Liver (tissue), 3 donors: ENCODE measurements at regions not wholly inside any gene's neighbourhood (a gene's known extent, or its start where the extent isn't known, plus 50 kb on each side); places are given as distances from the start of the nearest gene placed in this dataset.

Experiments used
- EGR1 ChIP-seq, 2 donors: IDR thresholded peaks; 2 replicates each; pipeline ENCODE4 v1.6.1; 2016 to 2018; ENCODE audit warnings: antibody characterized with exemption in 2 of 2, low read depth in 2 of 2
- FOXA1 ChIP-seq: IDR thresholded peaks from 2 replicates; pipeline ENCODE4 v1.6.1; 2016; ENCODE audit warnings: antibody characterized with exemption
- GABPA ChIP-seq, 2 donors: IDR thresholded peaks in 1 of 2; conservative IDR thresholded peaks in 1 of 2; 2 replicates each; pipeline ENCODE4 v1.6.1; 2016; ENCODE audit warnings: antibody characterized with exemption in 2 of 2, mild to moderate bottlenecking in 1 of 2, moderate library complexity in 1 of 2
- JUND ChIP-seq, 2 donors: IDR thresholded peaks; 2 replicates each; pipeline ENCODE4 v1.6.1; 2016; ENCODE audit warnings: antibody characterized with exemption in 2 of 2
- RAD21 ChIP-seq, 2 donors: IDR thresholded peaks; 2 replicates each; pipeline ENCODE4 v1.6.1; 2016; ENCODE audit warnings: antibody characterized with exemption in 2 of 2, mild to moderate bottlenecking in 2 of 2
- SP1 ChIP-seq: IDR thresholded peaks from 2 replicates; pipeline ENCODE4 v1.6.1; 2018; ENCODE audit warnings: antibody characterized with exemption, mild to moderate bottlenecking
- TAF1 ChIP-seq: conservative IDR thresholded peaks from 2 replicates; pipeline ENCODE4 v1.6.1; 2016; ENCODE audit warnings: antibody characterized with exemption, mild to moderate bottlenecking
- YY1 ChIP-seq: IDR thresholded peaks from 2 replicates; pipeline ENCODE4 v1.6.1; 2016; ENCODE audit warnings: antibody characterized with exemption, mild to moderate bottlenecking
- TF ChIP-seq, protein P1 (sequence below): fragments of 150-350 bp; IDR thresholded peaks from 2 replicates; pipeline ENCODE4 v1.5.1; 2017; ENCODE audit warnings: improper control_type of control experiment, low read depth, low read length; ENCODE audit not compliant: missing input control
- TF ChIP-seq, protein P2 (sequence below): IDR thresholded peaks from 2 replicates; pipeline ENCODE4 v1.6.1; 2016; ENCODE audit warnings: antibody characterized with exemption
- TF ChIP-seq, protein P3 (sequence below): IDR thresholded peaks from 2 replicates; pipeline ENCODE4 v1.6.1; 2016; ENCODE audit warnings: antibody characterized with exemption
- TF ChIP-seq, protein P4 (sequence below): IDR thresholded peaks from 2 replicates; pipeline ENCODE4 v1.6.1; 2016; ENCODE audit warnings: antibody characterized with exemption, mild to moderate bottlenecking
- donor health status: healthy.
- donor health status: healthy.

DNA sequence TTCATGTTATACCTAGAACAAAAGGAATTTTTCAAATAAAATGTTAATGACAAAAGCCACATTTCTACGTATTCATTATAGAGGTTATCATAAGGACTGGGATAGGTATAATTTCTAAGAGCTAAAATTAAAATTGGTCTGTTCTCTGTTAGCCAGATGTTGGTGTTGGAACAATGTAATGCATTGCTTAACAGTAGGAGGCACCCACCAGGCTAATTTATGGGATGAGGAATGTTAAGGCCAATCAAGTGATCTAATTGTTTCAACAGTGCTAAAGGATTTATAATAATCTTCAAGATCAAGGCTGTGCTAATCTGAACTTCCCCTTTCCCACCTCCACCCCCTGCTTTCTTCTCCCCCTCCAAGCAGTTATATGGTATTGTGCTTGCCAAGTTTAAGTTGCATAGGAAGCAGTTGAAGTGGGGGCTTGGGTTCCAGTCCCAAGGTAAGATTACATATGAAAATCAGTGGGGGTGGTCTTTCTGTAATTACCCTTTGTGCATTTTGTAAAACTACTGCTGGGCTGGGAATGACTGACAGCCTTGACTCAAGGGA is 89.2 kb upstream of the BACH2 start:
- TF ChIP-seq, protein P1, sequence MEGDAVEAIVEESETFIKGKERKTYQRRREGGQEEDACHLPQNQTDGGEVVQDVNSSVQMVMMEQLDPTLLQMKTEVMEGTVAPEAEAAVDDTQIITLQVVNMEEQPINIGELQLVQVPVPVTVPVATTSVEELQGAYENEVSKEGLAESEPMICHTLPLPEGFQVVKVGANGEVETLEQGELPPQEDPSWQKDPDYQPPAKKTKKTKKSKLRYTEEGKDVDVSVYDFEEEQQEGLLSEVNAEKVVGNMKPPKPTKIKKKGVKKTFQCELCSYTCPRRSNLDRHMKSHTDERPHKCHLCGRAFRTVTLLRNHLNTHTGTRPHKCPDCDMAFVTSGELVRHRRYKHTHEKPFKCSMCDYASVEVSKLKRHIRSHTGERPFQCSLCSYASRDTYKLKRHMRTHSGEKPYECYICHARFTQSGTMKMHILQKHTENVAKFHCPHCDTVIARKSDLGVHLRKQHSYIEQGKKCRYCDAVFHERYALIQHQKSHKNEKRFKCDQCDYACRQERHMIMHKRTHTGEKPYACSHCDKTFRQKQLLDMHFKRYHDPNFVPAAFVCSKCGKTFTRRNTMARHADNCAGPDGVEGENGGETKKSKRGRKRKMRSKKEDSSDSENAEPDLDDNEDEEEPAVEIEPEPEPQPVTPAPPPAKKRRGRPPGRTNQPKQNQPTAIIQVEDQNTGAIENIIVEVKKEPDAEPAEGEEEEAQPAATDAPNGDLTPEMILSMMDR, result no peak
- TF ChIP-seq EGR1 (IDR thresholded peaks at IDR 0.05; ENCODE audit: low read depth in 2 of 2) (no peak), GABPA (IDR thresholded peaks at IDR 0.05 in 1 of 2, conservative IDR thresholded peaks at IDR 0.05 in 1 of 2) (no peak), YY1 (no peak), RAD21 (IDR thresholded peaks at IDR 0.05) (no peak), SP1 (no peak), JUND (IDR thresholded peaks at IDR 0.05) (no peak), FOXA1 (no peak), TAF1 (no peak)
- TF ChIP-seq, protein P2, sequence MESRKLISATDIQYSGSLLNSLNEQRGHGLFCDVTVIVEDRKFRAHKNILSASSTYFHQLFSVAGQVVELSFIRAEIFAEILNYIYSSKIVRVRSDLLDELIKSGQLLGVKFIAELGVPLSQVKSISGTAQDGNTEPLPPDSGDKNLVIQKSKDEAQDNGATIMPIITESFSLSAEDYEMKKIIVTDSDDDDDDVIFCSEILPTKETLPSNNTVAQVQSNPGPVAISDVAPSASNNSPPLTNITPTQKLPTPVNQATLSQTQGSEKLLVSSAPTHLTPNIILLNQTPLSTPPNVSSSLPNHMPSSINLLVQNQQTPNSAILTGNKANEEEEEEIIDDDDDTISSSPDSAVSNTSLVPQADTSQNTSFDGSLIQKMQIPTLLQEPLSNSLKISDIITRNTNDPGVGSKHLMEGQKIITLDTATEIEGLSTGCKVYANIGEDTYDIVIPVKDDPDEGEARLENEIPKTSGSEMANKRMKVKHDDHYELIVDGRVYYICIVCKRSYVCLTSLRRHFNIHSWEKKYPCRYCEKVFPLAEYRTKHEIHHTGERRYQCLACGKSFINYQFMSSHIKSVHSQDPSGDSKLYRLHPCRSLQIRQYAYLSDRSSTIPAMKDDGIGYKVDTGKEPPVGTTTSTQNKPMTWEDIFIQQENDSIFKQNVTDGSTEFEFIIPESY, result no peak
- TF ChIP-seq, protein P3, sequence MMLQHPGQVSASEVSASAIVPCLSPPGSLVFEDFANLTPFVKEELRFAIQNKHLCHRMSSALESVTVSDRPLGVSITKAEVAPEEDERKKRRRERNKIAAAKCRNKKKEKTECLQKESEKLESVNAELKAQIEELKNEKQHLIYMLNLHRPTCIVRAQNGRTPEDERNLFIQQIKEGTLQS, result no peak
- TF ChIP-seq, protein P4, sequence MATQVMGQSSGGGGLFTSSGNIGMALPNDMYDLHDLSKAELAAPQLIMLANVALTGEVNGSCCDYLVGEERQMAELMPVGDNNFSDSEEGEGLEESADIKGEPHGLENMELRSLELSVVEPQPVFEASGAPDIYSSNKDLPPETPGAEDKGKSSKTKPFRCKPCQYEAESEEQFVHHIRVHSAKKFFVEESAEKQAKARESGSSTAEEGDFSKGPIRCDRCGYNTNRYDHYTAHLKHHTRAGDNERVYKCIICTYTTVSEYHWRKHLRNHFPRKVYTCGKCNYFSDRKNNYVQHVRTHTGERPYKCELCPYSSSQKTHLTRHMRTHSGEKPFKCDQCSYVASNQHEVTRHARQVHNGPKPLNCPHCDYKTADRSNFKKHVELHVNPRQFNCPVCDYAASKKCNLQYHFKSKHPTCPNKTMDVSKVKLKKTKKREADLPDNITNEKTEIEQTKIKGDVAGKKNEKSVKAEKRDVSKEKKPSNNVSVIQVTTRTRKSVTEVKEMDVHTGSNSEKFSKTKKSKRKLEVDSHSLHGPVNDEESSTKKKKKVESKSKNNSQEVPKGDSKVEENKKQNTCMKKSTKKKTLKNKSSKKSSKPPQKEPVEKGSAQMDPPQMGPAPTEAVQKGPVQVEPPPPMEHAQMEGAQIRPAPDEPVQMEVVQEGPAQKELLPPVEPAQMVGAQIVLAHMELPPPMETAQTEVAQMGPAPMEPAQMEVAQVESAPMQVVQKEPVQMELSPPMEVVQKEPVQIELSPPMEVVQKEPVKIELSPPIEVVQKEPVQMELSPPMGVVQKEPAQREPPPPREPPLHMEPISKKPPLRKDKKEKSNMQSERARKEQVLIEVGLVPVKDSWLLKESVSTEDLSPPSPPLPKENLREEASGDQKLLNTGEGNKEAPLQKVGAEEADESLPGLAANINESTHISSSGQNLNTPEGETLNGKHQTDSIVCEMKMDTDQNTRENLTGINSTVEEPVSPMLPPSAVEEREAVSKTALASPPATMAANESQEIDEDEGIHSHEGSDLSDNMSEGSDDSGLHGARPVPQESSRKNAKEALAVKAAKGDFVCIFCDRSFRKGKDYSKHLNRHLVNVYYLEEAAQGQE, result no peak
